Suprapubic skin (tissue), 4 donors: ENCODE measurements at regions not wholly inside any gene's neighbourhood (a gene's known extent, or its start where the extent isn't known, plus 50 kb on each side); places are given as distances from the start of the nearest gene placed in this dataset.

ENCODE experiments used
- DNase-seq, 2 donors: peaks; one replicate each; pipeline ENCODE4 v3.0.0-alpha.2; 2019; ENCODE audit warnings: low spot score in 2 of 2
- H3K27ac ChIP-seq: fragments of 200-600 bp; sonication (generic); one replicate; pipeline ENCODE4 v1.5.1; 2019
- H3K27me3 ChIP-seq: fragments of 200-600 bp; sonication (generic); one replicate; pipeline ENCODE4 v1.5.1; 2019
- H3K36me3 ChIP-seq: fragments of 200-600 bp; sonication (generic); one replicate; pipeline ENCODE4 v1.5.1; 2019
- H3K4me1 ChIP-seq: fragments of 200-600 bp; sonication (generic); one replicate; pipeline ENCODE4 v1.5.1; 2019
- H3K4me3 ChIP-seq: fragments of 200-600 bp; sonication (generic); one replicate; pipeline ENCODE4 v1.5.1; 2019; ENCODE audit warnings: mild to moderate bottlenecking
- H3K9me3 ChIP-seq: fragments of 200-600 bp; sonication (generic); one replicate; pipeline ENCODE4 v1.5.1; 2019
- CTCF ChIP-seq, 2 donors: fragments of 200-600 bp in 1 of 2; fragments of 450-650 bp in 1 of 2; sonication (generic) in 1 of 2; IDR thresholded peaks; one replicate each; pipeline ENCODE4 v1.5.1; 2016 to 2019; ENCODE audit warnings: antibody characterized with exemption in 2 of 2, mild to moderate bottlenecking in 1 of 2, moderate library complexity in 1 of 2
- EP300 ChIP-seq: sonication (generic); formaldehyde crosslinking; IDR thresholded peaks from one replicate; pipeline ENCODE4 v1.6.1; 2017; ENCODE audit warnings: antibody characterized with exemption
- POLR2A ChIP-seq, 2 donors: fragments of 450-650 bp; IDR thresholded peaks; one replicate each; pipeline ENCODE4 v1.6.1; 2017; ENCODE audit warnings: antibody characterized with exemption in 2 of 2, mild to moderate bottlenecking in 2 of 2, moderate library complexity in 2 of 2
- POLR2AphosphoS5 ChIP-seq, 3 donors: sonication (generic); formaldehyde crosslinking; IDR thresholded peaks; one replicate each; pipeline ENCODE4 v1.6.1; 2017; ENCODE audit warnings: antibody characterized with exemption in 3 of 3
- WGBS: methylation state at CpG from one replicate; pipeline ENCODE4 v1.1.5; 2018; 5-methylcytosine and 5-hydroxymethylcytosine counted together

GRCh38 chr3:23094412-23094811, 108.7 kb upstream of the UBE2E2 start:
- Histone ChIP-seq H3K27ac (no peak overlapping the region), H3K4me3 (no peak overlapping the region), H3K27me3 (no peaks in the 10 kb centered on the region), H3K36me3 (no peaks in the 10 kb centered on the region), H3K9me3 (no peaks in the 10 kb centered on the region), H3K4me1 (no peaks in the 10 kb centered on the region)
- WGBS, result 87% methylated on average over 5 of the region's 5 CpGs
- TF ChIP-seq CTCF (IDR thresholded peaks at IDR 0.05) (no peak), EP300 (no peak), POLR2A (IDR thresholded peaks at IDR 0.05) (no peak), POLR2AphosphoS5 (IDR thresholded peaks at IDR 0.05) (no peak)
- no peak for DNase-seq

DNA sequence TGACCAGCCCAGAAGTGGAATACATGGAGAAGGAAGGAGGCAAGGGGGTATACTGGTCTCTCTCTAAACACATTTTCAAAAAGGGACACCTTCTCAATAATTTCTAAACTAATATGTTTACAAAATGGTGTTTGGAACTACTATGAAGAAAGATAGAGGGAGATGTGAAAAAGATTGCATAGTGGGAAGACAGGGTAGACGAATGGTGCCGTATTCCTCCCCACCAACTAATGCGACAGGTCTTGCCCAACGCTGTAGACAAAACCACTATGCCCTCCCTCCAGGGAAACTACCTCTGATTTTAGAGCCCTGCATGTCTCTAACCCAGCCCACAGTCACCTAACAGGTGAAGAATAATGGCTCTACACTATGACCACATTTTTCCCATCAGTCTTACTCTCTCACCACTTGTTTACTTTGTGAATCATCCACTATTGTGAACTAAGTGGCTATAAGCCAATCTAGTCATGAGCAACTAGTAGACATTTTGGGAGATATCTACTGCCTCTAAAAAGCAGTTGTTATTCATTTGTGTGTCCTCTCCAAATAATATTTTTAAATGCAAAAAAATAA, 108.2 kb upstream of the UBE2E2 start:
- TF ChIP-seq EP300, result no peak
- WGBS, result 88% methylated on average over 4 of the region's 4 CpGs
- no peaks in the 10 kb centered on the region for H3K27me3 ChIP-seq
- H3K9me3 ChIP-seq, result no peaks in the 10 kb centered on the region
- no peak overlapping the region for H3K4me3 ChIP-seq
- DNase-seq, result no peak
- no peaks in the 10 kb centered on the region for H3K36me3 ChIP-seq
- no peak overlapping the region for H3K27ac ChIP-seq
- H3K4me1 ChIP-seq, result no peaks in the 10 kb centered on the region

- DNase-seq, result no peak
- TF ChIP-seq EP300, result no peak
- TF ChIP-seq CTCF (IDR thresholded peaks at IDR 0.05), result no peak
- no peak for TF ChIP-seq POLR2A (IDR thresholded peaks at IDR 0.05)
- TF ChIP-seq POLR2AphosphoS5 (IDR thresholded peaks at IDR 0.05), result no peak
- no peaks in the 10 kb centered on the region for H3K36me3 ChIP-seq
- WGBS, result 92% methylated on average over 1 of the region's 1 CpG
- no peaks in the 10 kb centered on the region for H3K9me3 ChIP-seq
- H3K4me3 ChIP-seq, result no peak overlapping the region
- H3K27ac ChIP-seq, result no peak overlapping the region
- H3K27me3 ChIP-seq, result no peaks in the 10 kb centered on the region
- H3K4me1 ChIP-seq, result no peaks in the 10 kb centered on the region
Observed at GRCh38 chr3:23096041-23096440, 107.1 kb upstream of the UBE2E2 start.

DNA sequence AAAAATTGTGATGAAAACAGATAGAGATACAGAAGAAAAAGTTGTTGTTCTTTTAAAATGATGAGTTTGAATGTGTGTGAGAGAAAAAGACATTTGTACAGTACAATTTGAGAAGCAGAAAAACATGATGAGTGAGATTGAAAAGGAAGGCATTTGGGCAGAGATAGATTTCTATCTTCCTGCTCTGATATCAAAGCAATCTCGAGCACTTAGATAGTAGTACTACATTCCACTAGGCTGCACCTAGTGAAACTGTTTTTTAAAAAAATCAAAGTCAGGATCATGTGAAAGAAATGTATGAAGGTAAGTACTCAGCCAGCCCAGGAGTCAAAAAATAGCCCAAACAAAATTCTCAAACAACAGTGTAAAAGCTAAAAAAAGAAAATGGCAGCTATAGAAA, 104.1 kb upstream of the UBE2E2 start:
- no peak overlapping the region for H3K4me3 ChIP-seq
- H3K27me3 ChIP-seq, result no peaks in the 10 kb centered on the region
- no peaks in the 10 kb centered on the region for H3K9me3 ChIP-seq
- no peak for DNase-seq
- no peak for TF ChIP-seq POLR2AphosphoS5 (IDR thresholded peaks at IDR 0.05)
- TF ChIP-seq CTCF (IDR thresholded peaks at IDR 0.05), result no peak
- TF ChIP-seq POLR2A (IDR thresholded peaks at IDR 0.05), result no peak
- no peak for TF ChIP-seq EP300
- H3K27ac ChIP-seq, result no peak overlapping the region
- H3K4me1 ChIP-seq, result no peaks in the 10 kb centered on the region
- no peaks in the 10 kb centered on the region for H3K36me3 ChIP-seq
- 47% methylated on average over 1 of the region's 1 CpG for WGBS

GRCh38 chr3:23099677-23100076, 103.5 kb upstream of the UBE2E2 start:
- H3K4me3 ChIP-seq, result no peak overlapping the region

GRCh38 chr3:23100106-23100505, 103.0 kb upstream of the UBE2E2 start:
- no peaks in the 10 kb centered on the region for H3K9me3 ChIP-seq
- 89% methylated on average over 9 of the region's 9 CpGs for WGBS
- no peak overlapping the region for H3K27ac ChIP-seq
- no peaks in the 10 kb centered on the region for H3K4me1 ChIP-seq
- no peaks in the 10 kb centered on the region for H3K27me3 ChIP-seq
- DNase-seq, result no peak
- H3K36me3 ChIP-seq, result no peaks in the 10 kb centered on the region
- no peak overlapping the region for H3K4me3 ChIP-seq
- TF ChIP-seq CTCF (IDR thresholded peaks at IDR 0.05) (no peak), POLR2AphosphoS5 (IDR thresholded peaks at IDR 0.05) (no peak), POLR2A (IDR thresholded peaks at IDR 0.05) (no peak), EP300 (no peak)

More at GRCh38 chr3:23099677-23100076, 103.5 kb upstream of the UBE2E2 start:
- TF ChIP-seq POLR2AphosphoS5 (IDR thresholded peaks at IDR 0.05) (no peak), EP300 (no peak)
- no peaks in the 10 kb centered on the region for H3K36me3 ChIP-seq
- WGBS, result 66% methylated on average over 2 of the region's 2 CpGs
- H3K9me3 ChIP-seq, result no peaks in the 10 kb centered on the region
- no peaks in the 10 kb centered on the region for H3K4me1 ChIP-seq
- H3K27me3 ChIP-seq, result no peaks in the 10 kb centered on the region
- no peak for DNase-seq
- H3K27ac ChIP-seq, result no peak overlapping the region
